ENCODE measurements at regions not wholly inside any gene's neighbourhood (a gene's known extent, or its start where the extent isn't known, plus 50 kb on each side); places are given as distances from the start of the nearest gene placed in this dataset.

DNA sequence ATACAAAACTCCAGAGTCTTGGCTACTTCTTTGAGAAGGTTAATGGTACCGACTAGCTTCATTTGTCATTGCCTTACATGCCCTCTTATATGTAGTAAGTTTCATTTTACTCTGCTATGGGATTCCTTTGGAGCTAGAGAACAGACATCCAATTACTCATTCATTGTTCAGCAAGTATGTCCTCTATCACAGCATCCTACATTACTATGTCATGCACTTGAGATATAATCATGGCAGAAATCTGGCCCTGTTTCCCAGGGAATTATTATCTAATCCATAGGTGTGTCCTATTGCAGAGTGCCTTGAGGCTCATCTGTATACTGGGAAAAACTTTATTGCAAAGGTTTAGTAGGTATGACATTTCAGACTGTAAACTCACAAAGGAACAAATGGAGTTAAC, 333.1 kb upstream of the NECTIN3 start:
- H3K27me3 ChIP-seq (replicated peaks; ENCODE audit: insufficient read depth, low read depth, low read length, poor library complexity) = no peaks in the 10 kb centered on the region
- CTCF ChIA-PET = no interaction called here
- H3K4me1 ChIP-seq (ENCODE audit: insufficient read depth, low read length, poor library complexity, severe bottlenecking) = no peaks in the 10 kb centered on the region
- intact Hi-C loops (cut with micrococcal nuclease; ENCODE audit: unreplicated experiment) = no loop called here
- TF ChIP-seq EZH2 (IDR thresholded peaks at IDR 0.05; ENCODE audit: borderline replicate concordance, low read depth, low read length, poor library complexity, severe bottlenecking) = no peak
- no peak for TF ChIP-seq CTCF (conservative IDR thresholded peaks at IDR 0.05; ENCODE audit: low read depth, low read length)
- no peak for DNase-seq (ENCODE audit: low spot score)
- POLR2A ChIA-PET (ENCODE audit: low non-redundant PET) = no interaction called here
- no peak overlapping the region for H3K27ac ChIP-seq (ENCODE audit: low read depth, low read length, poor library complexity, severe bottlenecking)
- no peaks in the 10 kb centered on the region for H3K9me3 ChIP-seq (ENCODE audit: low read depth, low read length, poor library complexity, severe bottlenecking)
- no TSS peak for BruUV-seq (replicated peaks)
- no peak overlapping the region for H3K4me3 ChIP-seq (ENCODE audit: low read depth, low read length, poor library complexity, severe bottlenecking)
- no peaks in the 10 kb centered on the region for H3K36me3 ChIP-seq (ENCODE audit: insufficient read depth, low read length, poor library complexity, severe bottlenecking)

DNA sequence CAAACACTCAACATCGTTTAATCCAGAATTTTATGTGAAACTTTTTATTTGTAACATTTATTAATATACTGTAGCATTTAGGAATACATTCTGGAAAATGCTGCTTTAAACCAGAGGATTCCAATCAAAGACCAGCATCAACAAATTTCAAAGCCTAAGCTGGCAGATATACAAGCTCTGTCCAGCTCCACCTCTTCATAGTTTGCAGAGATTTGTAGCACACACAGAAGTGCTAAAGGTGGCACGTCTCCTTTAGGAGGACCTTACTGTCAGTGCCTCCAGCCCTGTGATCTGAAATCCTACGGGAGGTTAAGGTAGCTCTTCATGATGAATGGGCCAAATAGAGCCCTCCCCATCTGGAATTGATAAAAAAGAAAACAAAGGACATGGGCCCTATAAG, 329.7 kb upstream of the NECTIN3 start:
- H3K4me3 ChIP-seq (ENCODE audit: low read depth, low read length, poor library complexity, severe bottlenecking) = no peak overlapping the region
- no peak overlapping the region for H3K27ac ChIP-seq (ENCODE audit: low read depth, low read length, poor library complexity, severe bottlenecking)
- intact Hi-C loops (cut with micrococcal nuclease; ENCODE audit: unreplicated experiment) = no loop called here
- TF ChIP-seq CTCF (conservative IDR thresholded peaks at IDR 0.05; ENCODE audit: low read depth, low read length) (no peak), EZH2 (IDR thresholded peaks at IDR 0.05; ENCODE audit: borderline replicate concordance, low read depth, low read length, poor library complexity, severe bottlenecking) (no peak)
- no TSS peak for BruUV-seq (replicated peaks)
- H3K27me3 ChIP-seq (replicated peaks; ENCODE audit: insufficient read depth, low read depth, low read length, poor library complexity) = no peaks in the 10 kb centered on the region
- POLR2A ChIA-PET (ENCODE audit: low non-redundant PET) = no interaction called here
- no peak for DNase-seq (ENCODE audit: low spot score)
- no peaks in the 10 kb centered on the region for H3K36me3 ChIP-seq (ENCODE audit: insufficient read depth, low read length, poor library complexity, severe bottlenecking)
- no peaks in the 10 kb centered on the region for H3K4me1 ChIP-seq (ENCODE audit: insufficient read depth, low read length, poor library complexity, severe bottlenecking)
- CTCF ChIA-PET = no interaction called here
- H3K9me3 ChIP-seq (ENCODE audit: low read depth, low read length, poor library complexity, severe bottlenecking) = no peaks in the 10 kb centered on the region

DNA sequence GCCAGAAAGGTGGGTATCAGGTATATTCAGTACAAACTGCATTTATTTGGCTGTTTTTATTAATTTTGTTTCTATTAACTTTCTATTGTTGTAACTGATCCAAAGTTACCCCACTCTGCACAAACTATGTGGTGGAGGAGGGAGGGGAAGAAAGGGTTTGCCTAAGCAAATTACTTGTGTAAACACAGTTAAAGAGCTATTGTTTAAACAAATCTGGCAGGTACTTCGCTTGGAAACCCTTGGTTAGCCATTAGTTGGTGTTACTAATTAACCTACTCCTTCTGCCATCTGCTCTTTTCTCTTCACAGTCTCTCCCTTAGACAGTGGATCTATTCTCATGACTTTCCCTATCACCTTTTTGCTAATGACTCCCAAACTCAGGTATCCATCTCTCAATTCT, 328.4 kb upstream of the NECTIN3 start:
- ChIA-PET CTCF (no interaction called here), POLR2A (ENCODE audit: low non-redundant PET) (no interaction called here)
- H3K4me1 ChIP-seq (ENCODE audit: insufficient read depth, low read length, poor library complexity, severe bottlenecking) = no peaks in the 10 kb centered on the region
- intact Hi-C loops (cut with micrococcal nuclease; ENCODE audit: unreplicated experiment) = no loop called here
- TF ChIP-seq EZH2 (IDR thresholded peaks at IDR 0.05; ENCODE audit: borderline replicate concordance, low read depth, low read length, poor library complexity, severe bottlenecking) (no peak), CTCF (conservative IDR thresholded peaks at IDR 0.05; ENCODE audit: low read depth, low read length) (no peak)
- no peaks in the 10 kb centered on the region for H3K27me3 ChIP-seq (replicated peaks; ENCODE audit: insufficient read depth, low read depth, low read length, poor library complexity)
- H3K4me3 ChIP-seq (ENCODE audit: low read depth, low read length, poor library complexity, severe bottlenecking) = no peak overlapping the region
- no TSS peak for BruUV-seq (replicated peaks)
- DNase-seq (ENCODE audit: low spot score) = no peak
- H3K27ac ChIP-seq (ENCODE audit: low read depth, low read length, poor library complexity, severe bottlenecking) = no peak overlapping the region
- H3K9me3 ChIP-seq (ENCODE audit: low read depth, low read length, poor library complexity, severe bottlenecking) = no peaks in the 10 kb centered on the region
- no peaks in the 10 kb centered on the region for H3K36me3 ChIP-seq (ENCODE audit: insufficient read depth, low read length, poor library complexity, severe bottlenecking)

Data from A673 (cell line).